ENCODE measurements at regions not wholly inside any gene's neighbourhood (a gene's known extent, or its start where the extent isn't known, plus 50 kb on each side); places are given as distances from the start of the nearest gene placed in this dataset.
A peak's percentile ranks its signal among the peaks of the same experiment; 100 is the strongest.
"Not testable (repeated sequence)": the region's sequence is repeated elsewhere in the genome, so short reads cannot be mapped to it uniquely, and the experiment has no call there.

DNA sequence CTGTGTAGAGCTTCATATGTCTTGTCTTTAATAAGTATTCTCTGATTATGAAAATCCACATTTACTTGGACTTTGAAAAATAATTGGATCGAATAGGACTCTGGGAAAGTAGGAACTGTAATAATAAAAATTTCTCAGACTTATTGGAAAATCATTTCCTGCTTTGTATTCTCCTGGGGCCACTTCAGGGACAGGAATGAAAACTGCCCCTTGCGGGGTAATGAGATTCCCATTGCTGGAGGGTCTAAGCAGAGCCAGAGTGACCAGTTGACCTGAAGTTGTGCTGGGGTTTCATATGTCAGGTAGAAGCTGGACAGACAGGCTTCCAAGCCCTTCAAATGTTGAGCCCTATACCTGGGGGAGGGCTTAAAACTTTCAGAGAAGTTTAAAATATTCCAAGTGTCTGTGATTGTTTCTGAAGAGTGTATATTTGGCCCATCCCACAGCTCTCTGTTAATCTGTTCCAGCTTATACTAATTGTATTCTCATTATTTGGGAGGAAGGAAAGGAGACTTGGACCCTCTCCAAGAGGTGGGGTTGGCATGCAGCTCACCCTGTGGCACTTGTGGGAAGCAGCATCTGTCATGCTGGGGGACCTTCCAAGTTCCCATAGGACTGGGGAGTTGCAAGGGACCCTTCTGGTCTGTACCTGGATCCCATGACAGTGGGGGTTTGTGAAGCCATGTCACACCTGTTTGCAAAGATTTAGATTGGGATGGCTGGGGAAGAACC lies 268.7 kb upstream of the ATP5MC3 start:
- no peak for DNase-seq

DNA sequence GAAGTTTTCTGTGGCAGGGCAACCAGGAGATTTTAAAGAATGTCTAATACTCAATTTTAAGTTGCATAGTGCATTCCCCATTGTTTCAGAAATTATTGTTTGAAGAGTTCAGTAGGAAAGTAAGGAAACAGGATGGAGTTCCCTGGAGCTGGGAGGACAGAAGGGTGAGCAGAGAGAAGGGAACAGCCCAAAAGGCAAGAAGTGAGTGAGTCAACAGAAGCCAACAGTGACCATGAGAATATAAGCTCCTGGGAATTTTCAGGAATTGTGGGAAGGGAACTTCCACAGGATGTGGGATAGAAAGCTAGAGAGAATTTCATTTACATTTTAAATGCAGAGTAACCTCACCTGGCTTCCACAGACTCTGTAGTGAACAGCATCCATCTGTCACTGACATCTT lies 268.1 kb upstream of the ATP5MC3 start:
- no peak for DNase-seq

DNA sequence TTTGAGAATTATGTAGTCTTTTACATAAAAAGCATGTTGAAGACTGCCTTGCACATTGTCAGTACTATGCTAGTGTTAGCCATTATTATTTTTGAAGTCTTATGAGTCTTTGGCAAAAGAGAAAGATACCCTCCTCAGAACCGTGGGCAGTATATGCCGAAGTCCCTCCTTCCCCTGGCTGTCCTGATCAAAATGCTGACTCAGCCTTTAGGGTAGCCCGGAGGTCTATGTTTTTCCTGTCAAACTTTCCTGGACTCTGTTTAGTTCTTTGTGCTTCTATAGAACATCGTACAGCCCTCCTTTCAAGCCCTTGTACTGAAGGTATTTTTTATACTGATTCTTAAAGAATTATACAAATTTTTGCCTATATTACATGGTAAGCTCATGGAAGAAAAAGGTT lies 264.7 kb upstream of the ATP5MC3 start:
- DNase-seq = no peak

DNA sequence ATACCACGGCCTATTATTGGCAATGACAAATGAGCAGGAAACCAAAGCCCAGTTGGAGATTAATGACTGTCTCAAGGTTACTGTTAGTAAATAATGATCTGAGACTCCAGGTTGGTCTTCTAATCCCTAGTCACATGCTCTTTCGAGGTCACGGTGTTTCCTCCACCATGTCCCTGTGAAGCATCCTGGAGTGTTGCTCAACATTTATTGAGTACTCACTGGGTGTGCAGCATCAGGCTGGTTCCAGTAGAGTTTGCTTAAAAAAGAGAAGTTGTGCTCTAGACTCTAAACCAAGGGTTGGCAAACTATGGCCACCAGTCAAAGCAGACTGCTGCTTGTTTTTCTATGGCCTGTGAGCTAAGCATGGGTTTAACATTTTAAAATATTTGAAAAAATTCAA lies 263.8 kb upstream of the ATP5MC3 start:
- DNase-seq = no peak

DNA sequence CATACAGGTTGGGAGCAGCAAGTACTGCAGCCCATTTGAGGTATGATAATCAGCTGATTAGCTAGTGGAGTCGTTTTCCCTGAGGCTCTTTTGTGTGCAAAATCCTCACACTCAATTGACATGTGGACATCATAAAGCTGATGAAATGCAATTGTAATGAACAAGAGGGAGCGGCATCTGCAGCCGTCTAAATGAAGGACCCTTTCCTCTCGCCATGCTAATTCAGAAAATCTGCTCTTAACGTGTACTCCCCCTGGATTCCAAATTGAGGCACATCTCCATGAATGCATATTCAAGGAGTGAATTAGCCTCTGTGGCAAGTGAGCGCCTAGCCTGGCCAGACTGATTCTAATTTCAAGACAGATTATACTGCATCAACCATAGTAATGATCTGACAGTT lies 260.9 kb upstream of the ATP5MC3 start:
- DNase-seq = no peak

DNA sequence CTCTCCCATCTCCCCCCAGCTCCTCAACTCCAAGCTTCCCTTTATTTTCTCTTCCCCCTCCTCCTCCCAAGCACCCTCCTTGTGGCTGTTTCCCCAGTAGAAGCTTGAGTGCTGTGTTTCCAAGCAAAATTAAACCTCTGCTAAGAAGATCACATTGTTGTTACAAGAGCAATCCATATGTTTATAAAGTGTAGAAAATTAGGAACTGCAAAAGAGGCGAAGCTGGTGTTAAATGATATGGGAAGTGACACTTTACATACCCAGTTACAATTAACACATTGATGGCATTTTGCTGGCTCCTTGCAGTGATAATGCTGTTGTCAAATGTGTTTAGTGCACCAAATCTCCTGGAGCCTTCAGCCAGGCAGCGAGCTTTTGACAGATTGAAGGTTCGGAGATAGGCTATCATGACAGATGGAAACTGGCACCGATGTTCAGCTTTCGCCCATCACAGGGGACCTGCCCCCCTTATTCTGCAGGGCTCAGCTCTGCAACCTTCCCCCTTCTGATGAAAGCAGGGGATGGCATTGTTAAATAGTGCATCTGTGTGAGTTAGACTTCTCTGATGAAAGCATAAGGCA lies 259.8 kb upstream of the ATP5MC3 start:
- DNase-seq = no peak

DNA sequence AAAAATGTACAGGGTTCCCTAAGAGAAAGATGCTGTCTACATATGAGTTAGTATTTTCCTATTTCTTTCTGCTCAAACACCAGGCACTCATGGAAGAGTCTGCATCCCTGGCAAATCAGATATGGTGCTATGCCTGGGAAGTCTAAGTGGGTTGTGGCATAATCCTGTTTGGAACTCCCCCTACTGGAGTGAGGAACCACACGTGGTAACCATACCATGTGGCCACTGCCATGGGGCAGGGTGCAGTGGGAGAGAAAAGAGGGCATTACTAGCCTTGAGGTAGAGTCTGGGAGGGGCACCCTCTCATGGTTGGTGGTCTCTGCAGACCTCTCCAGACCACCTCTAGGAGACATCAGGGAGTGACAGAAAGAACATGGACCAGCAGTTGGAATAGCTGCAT lies 257.9 kb upstream of the ATP5MC3 start:
- no peak for DNase-seq

DNA sequence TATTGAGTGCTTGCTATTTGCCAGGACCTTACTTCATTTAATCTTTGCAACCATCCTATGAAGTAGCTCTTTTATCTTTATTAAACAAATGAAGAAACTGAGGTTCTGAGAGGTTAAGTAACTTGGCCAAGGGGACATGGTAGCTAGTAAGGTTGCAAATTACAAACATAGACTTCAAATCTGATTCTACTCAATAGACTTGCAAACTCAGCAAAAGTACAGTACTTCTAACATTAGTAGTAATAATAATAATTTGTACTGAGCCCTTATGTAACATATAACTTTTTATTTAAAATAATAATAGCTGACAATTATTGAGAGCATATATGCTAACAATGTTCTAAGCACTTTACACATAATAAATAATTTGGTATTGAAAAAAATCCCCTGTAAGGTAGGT lies 255.7 kb upstream of the ATP5MC3 start:
- DNase-seq = no peak

DNA sequence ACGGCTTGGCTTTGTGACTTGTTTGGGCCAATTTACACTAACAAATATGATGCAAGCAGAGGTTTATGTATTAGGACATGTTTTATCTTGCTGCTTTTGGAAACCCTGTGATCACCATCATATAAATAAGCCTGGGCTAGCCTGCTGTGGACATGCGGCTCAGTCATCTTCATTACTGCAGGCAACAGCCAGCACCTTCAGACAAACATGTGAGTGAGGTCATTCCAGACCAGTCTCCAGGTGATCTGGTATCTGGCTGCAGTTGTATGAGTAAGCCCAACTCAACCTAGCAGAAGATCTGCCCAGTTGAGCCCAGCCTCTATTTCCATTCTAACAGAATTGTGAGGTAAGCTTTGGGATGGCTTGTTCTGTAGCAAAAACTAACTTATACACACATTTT lies 254.6 kb upstream of the ATP5MC3 start:
- DNase-seq = no peak

DNA sequence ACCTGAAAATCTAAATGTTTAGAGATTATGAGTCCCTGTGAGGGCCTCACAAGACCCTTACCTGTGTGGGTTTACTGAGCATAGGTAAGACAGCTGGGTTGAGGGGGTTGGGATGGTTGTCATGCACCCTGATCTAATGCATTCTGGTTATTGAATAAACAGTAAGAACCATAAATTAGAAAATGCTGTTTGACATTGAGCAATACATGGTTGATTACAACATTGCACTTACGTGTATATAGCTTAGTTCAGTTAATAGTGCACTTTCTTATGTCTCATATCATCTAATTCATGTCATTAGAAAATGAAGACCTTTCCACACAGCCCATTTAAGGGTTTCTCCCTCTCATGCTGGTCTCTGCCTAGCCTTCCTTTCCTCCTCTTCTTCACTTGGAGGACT lies 253.5 kb upstream of the ATP5MC3 start:
- DNase-seq = no peak

DNA sequence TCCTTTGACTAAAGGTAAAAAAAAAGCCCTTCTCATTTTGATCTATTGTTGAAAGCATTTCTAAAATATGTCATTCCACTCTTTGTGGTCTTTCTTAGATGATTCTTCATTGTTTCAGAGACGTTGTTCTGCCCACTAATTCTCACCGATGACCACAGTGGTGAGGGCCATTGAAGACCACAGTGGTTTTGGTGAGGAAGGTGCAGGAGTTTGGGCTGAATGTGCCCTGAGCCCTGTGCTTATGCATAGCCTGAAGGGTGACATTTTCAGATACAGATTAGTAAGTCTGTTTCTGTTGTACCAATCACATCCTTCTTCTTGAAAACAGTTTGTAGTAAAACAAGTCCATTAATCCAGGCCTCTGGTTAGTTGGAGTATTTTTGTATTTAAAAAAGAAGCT lies 251.3 kb upstream of the ATP5MC3 start:
- DNase-seq = no peak

DNA sequence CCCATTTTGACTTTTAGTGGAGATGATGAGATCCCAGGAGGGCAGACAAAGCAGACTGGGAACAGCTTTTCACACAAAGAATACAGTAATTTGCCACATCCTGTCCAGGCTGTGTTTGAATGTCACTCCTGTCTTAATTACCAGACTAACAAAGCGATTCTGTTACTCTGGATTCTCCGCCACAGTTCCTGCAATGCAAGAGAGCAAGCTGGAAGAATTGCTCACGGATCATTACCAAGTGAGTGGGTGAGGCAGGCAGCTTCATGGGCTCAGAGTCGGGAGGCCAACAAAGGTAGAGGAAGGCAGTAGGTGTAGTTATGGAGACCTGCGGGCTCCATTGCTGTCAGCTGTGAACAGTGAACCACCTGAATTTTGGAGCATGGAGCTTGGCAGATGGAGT lies 250.5 kb upstream of the ATP5MC3 start:
- DNase-seq = no peak

DNA sequence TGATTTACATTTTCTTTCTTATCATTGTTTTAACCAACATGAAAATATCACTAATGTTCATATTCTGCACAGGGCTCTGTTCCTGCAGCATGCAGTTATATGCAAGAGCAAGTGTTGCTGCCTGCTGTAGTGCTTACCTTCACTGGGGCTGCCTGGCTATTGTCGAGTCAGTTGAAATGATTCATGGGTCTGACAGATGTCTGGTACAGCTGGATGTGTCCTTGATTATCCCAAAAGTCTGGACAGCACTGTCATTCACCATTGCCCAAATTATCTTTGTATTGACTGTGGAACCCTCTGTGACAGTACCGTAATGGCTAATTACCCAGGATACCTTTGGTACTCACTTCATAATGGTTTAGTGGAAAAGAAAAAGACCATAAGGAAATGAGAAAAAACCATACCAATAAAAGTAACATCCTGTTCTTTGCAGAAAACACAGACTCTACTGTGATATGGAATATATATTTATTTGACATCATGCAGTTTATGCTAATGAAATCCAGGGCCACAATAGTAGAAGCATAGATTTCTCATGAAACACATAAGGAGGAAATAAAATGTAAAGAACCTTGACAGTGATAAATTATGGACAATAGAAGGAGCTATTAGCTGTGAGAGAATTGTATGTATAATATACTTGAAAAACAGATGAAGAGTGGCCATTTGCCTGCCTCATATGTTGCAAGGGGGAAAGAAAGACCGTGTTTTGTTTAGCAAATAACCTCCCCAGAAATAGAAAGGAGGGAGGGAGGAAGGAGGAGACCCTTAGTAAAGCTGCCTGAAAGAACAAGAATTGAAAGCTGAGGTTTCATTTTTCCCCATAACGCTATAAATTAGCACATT lies 249.8 kb upstream of the ATP5MC3 start:
- no peak for DNase-seq

DNA sequence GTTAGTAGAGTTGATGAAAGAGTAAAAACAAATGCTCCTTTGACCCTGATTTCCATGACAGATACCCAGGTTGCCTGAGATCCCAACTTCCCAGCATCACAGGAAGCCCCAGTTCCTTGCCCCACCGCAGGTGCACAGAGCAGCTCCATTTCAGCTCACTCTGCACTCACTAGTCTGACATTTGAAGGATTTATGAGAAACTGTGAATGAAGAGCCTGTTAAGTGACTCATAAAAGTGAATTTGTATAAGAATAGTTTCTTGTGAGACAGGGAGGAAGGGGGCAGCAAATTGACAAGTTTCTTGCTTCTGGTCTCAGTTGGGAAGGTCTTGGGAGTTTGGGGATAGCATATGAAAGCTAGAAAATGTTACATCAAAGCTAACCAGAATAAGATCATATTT lies 248.7 kb upstream of the ATP5MC3 start:
- DNase-seq = no peak

DNA sequence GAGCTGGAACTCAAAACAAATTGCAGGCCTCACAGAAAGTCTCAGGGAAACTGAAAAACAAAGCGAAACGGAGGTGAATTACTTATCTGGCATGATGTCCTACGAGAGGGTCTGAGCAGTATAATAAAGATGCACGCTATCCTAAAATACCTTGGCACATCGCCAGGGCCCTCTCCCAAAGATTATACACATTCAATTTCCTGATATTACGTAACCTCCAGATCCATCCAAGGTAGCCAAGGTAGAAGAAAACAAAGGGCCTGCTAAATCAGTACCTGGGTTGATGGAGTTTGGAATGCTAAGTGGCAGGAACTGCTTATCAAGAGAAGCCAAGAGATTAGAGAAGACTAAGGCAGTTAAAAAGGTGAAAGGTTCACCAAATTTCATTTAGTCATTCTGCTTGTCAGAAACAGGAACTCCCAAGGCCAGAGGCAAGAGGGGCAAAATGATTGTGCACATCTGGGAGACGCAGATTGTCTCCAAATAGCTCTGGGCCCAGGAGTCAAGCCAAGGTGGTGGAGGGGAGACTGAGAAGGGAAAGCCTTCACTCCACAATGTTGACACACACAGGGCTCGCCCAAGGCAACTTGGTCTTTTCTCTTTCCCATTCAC lies 236.8 kb upstream of the ATP5MC3 start:
- no peak for DNase-seq

DNA sequence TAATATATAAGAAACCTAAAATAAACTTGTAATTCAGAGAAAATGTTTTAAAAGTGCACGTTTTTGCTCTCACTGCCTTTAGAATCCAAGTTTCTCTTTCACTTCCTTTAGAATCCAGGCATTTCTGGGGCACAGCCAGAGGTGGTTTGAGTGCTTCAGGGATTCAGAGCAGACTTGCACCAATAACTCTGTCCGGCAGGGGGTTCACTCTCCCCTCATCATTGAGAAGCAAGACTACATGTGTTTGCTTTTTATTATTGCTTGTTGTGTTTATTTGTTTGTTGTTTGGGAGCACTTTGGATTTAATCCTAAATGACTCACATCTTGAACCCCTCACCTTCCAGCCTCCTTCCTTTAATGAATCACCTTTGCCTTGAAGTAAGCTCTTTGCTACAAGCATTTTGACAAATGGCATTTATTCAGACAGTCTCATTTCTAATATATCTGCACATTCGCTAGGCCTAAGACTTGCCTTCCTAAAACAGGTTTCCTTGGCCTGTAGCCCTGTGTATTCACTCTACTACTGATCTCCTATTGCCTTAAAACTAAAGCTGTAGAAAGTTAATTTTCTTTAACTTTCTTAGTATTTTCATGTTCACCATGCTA lies 233.5 kb upstream of the ATP5MC3 start:
- DNase-seq = peak in 1 of 2 experiments; percentile 1

DNA sequence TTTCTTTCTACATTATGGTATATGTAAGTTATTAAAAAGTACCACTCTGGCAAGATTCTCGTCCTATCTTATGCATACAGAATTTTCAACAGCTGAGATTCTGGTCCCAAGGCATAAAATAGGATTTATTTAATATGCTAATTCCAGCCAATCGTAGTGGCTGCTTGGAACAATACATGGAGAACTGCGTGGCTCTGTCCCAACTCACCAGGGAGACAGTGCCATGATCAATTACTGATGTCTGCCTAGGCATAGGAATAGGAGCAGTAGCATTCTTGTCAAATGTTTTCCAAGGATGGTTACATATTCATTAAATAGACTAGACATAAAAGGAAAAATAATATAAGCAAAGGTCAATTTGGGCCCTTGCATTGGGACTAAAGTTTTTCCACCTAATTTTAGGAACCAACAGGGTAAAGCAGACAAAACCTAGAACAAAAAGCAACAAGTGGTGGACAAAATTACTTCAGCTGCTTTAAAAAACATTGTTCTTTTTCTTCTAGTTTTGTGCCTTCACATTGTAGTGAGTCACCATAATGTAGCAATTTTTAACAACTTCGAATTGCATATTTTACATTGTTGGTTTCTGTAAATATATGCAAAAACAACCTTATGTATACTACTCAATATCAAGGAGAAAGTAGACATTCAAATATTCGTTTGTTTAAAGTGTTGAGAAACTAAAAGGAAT lies 232.8 kb upstream of the ATP5MC3 start:
- DNase-seq = no peak

DNA sequence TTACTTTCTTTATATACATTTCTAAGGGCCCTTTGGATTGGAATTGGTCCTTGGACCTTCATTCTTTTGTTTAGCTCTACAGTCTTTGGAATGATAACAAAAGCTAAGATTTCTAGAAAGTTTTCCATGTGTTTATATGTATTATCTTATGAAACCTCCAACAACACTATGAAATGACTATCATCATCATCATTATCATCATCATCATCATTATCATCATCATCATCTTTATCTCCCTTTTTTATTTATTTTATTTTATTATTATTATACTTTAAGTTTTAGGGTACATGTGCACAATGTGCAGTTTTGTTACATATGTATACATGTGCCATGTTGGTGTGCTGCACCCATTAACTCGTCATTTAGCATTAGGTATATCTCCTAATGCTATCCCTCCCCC lies 229.4 kb upstream of the ATP5MC3 start:
- not testable (repeated sequence) for DNase-seq

DNA sequence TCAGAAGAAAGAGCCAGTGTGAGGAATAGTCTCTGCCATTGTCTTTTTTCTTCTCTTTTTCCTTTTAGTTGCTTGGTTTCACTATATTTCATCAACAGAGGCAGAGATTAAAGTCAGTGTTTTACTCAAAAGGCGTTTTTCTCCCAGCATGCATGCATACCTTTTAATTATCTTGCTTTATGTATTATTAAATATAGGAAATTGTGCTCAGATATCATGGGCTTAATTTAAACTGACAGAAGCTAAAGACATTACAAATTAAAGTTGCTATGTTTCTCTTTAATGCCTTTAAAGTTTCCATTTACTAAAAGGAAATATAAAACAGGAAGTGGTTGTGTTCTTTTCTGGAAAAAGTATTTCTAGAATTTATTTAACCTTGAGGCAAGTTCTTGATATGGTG lies 223.3 kb upstream of the ATP5MC3 start:
- DNase-seq = no peak

DNA sequence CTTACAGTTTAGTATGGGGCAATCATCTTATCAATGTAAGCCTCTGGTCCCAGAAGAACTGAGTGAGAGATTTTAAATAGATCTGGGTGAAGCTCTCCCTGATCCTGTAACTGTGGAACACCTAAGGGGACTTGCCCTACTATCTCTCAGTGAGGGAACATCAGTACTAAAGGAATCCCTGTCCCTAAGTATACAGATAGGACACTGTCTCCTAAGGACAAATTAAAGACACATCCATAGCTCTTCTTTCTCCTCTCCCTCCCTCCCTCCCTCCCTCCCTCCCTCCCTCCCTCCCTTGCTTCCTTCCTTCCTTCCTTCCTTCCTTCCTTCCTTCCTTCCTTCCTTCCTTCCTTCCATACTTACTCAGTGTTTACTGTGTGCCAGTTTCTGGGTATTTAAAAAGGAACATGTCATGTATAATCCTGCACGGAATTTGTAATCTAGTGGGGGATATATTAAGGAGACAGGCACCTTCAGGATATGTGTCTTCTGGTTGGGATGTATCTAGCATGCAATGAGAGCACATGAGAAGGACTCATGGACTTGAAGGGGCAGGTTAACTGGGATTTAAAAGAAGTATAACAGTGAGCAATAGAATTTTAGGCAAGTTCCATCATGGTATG lies 222.2 kb upstream of the ATP5MC3 start:
- no peak for DNase-seq

DNA sequence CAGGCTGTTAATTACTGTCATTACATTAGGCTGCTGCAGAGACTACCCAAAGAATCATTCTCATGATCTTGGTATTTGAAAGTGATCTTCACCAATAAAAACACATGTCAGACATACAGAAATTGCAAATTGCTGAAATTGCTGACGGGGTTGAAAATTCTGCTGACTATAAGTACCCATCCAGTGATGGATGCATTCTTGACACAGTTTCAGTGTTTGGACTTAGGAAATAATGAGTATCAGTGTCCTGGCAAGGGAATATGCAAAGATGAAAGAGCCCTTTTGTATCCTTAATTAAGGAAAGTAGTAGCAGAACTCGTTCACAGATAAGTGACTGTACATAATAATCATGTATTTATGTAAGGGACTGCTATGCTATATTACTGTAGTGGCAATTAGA lies 221.1 kb upstream of the ATP5MC3 start:
- DNase-seq = no peak

DNA sequence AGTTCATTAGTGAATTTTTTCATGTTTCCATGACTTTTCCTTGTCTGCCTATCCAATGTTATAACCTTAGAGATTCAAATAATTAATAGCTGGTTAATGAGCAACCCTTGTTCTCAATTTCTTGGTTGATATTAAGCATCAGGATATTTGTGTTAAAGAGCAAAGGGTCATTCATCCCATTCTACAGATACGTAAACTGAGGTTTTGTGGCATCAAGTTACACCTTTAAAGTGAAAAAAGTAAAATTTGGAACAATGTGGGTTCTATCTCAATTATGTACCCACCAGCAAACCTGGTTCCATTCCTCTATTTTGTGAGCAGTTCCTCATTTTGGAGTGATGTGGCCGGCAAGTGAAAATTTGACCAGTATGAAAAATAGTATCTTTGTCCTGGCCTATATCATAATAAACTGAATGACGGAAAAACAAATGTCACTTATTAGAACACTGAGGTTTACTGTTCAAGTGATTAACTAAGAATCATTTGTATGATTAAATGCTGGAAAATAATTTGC lies 220.5 kb upstream of the ATP5MC3 start:
- no peak for DNase-seq

Measured in stimulated activated CD4-positive, alpha-beta T cell treated with anti-CD3 and anti-CD28 coated beads, Interleukin-4, amount 100 ng/mL, for 4 hours (primary cell).